GM12865 (cell line): ENCODE measurements at regions not wholly inside any gene's neighbourhood (a gene's known extent, or its start where the extent isn't known, plus 50 kb on each side); places are given as distances from the start of the nearest gene placed in this dataset.

Experiments
- DNase-seq: peaks from one replicate; pipeline ENCODE4 v3.0.0; 2010; ENCODE audit warnings: low read depth
- H3K4me3 ChIP-seq: 2 replicates; pipeline ENCODE4 v1.5.1; 2011; ENCODE audit warnings: mild to moderate bottlenecking, low read depth, low read length, control low read depth
- CTCF ChIP-seq: IDR thresholded peaks from 2 replicates; pipeline ENCODE4 v1.5.1; 2011; ENCODE audit warnings: low read length, control low read depth, low read depth, inconsistent platforms; ENCODE audit not compliant: insufficient read depth; ENCODE audit errors: missing control alignments

- DNase-seq = no peak
- no peak overlapping the region for H3K4me3 ChIP-seq
- no peak for TF ChIP-seq CTCF
These were observed 316.1 kb downstream of the PRDM9 start for GRCh38 chr5:23823521-23823920.

GRCh38 chr5:23825196-23825595 is 317.8 kb downstream of the PRDM9 start:
- no peak for DNase-seq
- no peak for TF ChIP-seq CTCF
- H3K4me3 ChIP-seq = no peak overlapping the region

- TF ChIP-seq CTCF = no peak
- no peak overlapping the region for H3K4me3 ChIP-seq
- DNase-seq = no peak
These were observed 332.7 kb downstream of the PRDM9 start for GRCh38 chr5:23840083-23840482.

GRCh38 chr5:23864786-23865185 is 357.4 kb downstream of the PRDM9 start:
- no peak for DNase-seq
- no peak overlapping the region for H3K4me3 ChIP-seq
- TF ChIP-seq CTCF = no peak

- no peak for TF ChIP-seq CTCF
- DNase-seq = no peak
These were observed 370.4 kb downstream of the PRDM9 start for GRCh38 chr5:23877847-23878246.

GRCh38 chr5:23884405-23885031 is 377.1 kb downstream of the PRDM9 start:
- DNase-seq = no peak
- no peak overlapping the region for H3K4me3 ChIP-seq
- no peak for TF ChIP-seq CTCF

More at GRCh38 chr5:23877847-23878246, 370.4 kb downstream of the PRDM9 start:
- H3K4me3 ChIP-seq = no peak overlapping the region

- H3K4me3 ChIP-seq = no peak overlapping the region
- TF ChIP-seq CTCF = no peak
- DNase-seq = no peak
These were observed 386.2 kb downstream of the PRDM9 start for GRCh38 chr5:23893561-23893960.
